NCI-H526 (cell line): ENCODE measurements at regions not wholly inside any gene's neighbourhood (a gene's known extent, or its start where the extent isn't known, plus 50 kb on each side); places are given as distances from the start of the nearest gene placed in this dataset.

Experiments
- DNase-seq, 2 experiments: peaks; one replicate each; lab custom pipeline; 2025; lab: John Stamatoyannopoulos, UW

DNA sequence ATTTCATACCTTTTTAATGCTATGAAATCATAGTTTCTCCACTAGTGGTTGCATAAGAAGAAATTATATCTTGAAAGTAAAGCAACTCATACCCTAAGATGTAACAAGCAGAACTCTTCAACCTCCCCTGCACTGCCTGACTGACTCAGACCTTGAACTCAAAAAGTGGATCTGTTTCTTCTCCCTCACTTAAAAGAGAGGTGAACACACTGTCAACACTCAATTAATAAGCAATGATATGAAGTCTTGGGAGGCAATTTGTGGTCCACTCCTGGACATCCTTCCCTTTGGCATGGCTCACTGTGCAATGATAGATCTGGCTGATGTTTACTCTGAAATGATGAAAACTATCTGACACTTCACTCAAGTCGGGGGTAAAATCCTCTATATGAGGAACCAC is 282.0 kb upstream of the DKK2 start:
- DNase-seq = no peak

DNA sequence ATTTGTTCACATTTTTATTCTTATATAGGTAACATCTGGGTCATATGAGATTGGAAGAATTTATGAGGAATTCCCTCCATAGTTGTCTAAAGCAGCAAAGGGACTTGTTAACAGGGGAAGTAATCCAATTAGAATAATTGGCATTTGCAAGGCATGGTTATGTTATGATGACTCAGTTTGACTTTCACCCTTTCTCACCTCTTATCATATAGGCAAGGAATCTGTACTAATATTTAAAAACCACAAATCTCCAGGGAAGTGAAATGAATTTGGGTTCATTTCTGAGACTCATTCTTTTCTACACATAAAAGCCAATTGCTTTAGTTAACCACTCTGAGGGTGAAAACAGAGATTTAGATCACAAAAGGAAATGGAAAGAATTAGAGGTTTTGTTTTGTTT is 281.5 kb upstream of the DKK2 start:
- no peak for DNase-seq

DNA sequence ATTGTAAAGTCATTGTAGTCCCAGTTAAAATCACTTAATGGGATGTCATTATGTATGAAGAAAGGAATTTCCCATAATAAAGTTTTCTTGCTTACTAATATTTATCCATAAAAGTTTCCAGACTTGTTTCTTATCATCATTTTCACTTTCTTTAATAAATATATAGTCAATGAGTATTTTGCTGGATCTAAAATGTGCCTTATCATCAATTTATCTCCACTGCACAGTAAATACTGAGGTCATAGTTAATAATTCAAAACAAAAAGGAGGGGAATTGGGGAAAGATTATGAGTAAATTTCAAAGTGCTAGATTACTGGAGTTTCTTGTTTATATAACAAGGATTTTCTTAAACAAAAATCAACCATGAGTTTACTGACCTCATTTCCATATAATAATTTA is 279.5 kb upstream of the DKK2 start:
- DNase-seq = no peak

DNA sequence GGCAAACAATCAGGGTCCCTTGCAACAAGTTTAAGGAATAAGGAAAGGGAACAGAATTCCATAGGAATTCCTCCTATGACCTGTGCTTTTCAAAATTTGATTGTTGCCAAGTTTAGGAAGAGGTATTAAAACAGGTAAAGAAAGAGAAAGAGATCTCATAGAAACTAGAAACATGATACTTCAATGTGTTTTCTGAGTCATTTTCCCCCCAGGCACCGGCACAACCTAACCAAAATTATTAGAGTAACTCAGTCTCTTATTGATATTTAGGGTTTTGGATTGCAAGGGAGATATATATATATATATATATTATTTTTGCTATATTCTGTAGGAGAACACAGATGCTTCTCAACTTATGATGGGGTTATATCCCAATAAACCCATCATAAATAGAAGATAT is 278.0 kb upstream of the DKK2 start:
- no peak for DNase-seq

DNA sequence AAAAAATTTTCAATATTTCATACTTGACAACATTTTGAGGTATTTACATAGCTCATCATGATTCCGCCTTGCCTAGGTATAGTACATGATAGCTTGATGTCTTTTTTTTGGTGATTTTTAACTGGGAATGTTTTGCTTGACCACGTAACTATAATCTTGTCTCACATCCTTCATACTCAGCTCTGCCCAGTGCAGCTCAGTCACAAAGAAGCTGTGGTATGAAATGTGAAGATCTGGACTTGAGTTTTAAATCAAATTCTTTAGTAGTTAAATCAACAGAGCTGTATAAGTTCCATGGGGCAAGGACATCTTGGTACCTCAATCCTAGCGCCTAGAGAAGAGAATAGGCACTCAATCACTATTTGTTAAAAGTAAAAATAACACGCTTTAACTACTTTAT is 276.3 kb upstream of the DKK2 start:
- DNase-seq = no peak

DNA sequence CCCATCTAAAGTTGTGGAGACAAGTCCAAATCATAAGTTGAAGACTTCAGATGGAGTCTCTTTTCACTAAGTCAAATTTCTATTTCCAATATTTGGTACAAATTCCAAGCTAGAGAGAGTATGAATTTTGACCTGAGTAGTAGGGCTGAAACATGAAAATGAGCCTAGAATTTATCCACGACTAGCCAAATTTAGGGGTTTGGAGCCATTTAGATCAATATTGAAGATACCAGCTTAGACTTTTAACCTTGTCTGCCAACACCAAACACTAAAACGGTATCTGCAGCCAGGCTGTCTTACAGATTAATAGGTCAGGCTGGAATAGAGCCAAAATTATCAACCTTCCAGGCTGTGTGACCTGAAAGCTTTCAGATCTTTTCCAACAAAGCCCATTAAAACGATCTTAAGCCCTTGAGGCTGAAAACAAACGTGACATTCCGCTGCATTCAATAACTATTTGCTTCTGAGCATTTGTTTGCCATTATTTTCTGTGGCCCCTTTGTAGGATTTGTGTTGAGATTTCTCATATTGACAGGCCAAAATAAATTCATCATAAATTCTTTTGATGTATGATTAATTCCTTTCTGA is 268.7 kb upstream of the DKK2 start:
- DNase-seq = no peak

DNA sequence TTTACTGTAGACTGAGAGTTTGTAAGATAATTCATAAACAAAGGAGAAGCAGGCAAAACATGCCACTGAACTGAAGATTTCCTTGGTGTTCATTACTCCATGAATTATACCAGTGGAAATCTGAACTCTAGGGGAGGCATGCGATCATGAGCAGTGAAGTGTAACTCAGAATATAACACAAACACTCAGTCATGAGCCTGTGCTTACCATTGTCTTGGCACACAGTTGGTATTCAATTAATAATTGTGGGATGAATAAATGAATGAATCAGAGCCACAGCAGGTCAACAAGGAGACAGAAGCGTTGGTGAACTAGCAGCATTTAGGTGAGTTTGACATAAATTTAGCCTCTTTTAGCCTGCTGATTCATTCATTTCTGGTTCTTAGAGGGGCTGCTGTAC is 263.5 kb upstream of the DKK2 start:
- DNase-seq = peak; percentile 10 to 40

DNA sequence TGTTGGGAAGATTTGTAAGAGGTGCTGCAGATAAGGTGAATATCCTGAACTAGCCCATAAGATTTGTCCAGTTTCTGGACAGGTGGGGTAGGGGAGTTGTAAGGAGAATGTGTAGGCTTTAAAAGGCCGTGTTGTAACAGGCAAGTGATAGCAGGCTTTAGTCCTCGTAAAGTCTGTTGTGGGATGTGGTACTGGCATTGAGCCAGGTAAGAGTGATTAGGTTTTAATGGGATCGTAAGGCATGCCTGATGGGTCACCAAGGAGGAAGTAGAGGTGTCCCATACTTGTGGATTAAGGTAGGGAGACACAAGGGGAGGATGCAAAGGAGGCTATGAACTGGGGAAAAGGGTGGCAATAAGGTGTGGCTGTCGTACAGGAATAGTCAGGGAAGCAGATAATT is 256.9 kb upstream of the DKK2 start:
- no peak for DNase-seq

DNA sequence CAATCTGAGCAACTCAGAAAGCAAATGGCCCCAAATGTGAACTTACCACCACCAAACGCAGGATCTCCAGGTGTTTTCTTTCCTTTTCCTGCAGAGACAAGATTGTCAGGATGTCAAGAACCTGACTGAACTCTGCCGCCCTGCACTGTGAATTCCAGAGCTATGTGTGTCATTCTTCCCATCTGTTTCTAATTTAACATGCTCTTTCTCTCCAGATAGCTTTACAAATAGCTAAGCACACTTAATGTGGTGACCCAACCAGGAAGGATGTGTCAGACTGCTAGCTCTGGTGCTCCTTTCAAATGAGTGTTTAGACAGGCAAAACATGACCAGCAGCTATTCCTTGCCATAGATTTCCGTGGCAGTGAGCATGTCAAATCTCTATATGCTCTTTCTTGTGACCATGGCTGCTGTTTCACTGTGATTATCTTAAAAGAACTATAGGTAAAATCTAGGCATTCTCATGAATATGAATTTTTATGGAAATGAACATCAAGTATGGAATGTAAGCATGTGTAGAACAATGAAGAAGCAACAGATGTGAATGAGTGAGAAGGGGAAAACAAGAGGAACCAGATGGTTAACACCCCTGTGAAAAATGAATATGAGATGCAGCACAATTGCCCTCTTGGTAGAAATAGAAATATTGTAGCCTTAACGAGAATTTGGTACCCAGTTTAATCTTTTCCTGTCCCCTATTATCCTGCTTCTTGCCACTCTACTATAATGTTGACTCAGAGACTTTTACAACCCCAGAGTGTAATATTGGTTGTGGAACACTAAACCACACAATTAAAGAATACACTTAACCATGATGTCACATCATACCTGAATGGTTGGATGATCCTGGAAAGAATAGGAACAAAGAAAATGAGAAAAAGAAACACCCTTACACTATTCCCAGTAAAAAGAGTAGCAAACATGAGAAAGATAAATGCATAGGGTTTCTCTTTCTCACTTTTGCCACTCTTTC is 247.8 kb upstream of the DKK2 start:
- DNase-seq = peak; percentile 55 to 64

DNA sequence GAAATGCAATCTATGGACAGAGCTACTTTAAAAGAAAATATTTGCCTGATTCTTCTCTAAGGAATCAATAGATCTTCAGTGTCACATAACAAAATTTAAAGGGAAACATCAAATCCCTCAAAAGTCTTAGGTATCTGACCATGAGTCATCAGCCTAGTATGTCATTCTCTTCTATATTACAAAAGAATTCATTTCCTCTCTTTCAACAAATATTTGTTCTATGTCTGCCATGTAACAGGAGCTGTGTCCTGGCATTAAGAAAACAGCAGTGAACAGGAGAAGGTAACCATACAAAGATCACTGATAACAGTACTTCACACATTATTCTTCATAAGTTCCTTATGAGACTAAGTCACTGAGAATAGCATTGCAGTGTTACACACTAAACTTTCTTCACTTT is 243.6 kb upstream of the DKK2 start:
- no peak for DNase-seq

DNA sequence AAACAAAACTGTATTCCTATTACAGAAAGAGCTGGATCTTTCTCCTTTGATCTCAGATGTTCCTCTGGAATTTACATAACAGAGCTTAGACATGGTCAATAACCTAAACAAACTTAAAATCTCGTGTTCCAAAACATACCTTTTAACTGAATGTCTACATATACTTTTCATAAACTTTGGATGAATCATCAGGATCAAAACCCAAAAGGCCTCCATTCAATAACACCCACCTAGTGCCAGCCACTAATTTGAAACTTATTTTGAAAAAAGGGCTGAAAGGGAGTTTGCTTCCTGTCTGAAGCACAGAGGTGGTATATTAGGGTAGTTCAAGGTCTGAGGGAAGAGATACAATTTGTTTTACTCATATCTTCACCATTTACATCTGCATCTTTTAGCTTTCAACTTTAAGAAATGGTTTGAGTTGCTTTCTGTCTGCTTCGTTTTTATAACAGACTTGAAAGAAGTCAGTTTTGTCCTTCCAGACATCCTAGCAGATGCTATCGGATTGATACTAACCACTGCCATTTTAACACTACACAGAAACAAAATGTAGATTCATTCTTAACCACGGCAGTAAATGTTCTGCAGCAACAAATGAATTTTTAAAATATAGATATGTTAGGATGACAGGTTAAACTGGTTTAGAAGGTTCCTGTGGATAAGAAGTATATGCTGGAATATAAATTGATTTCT is 242.8 kb upstream of the DKK2 start:
- DNase-seq = no peak

DNA sequence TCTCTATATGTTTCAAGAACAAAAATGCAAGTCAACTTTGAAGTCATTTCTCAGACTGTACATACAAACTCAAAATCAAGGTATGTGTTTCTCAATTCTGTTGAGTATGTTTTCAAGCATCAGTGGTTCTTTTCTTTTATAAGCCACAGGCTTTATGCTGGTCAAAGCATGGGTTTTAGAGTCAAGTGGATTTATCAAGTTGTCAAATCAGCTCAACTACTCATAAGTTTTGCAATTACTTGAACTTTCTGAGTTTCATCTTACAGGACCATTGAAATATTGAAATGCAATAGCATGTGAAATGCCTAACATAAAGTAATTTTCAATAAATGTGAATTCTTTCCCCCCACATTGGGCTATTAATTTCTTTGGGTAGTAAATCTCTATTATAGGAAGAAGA is 239.9 kb upstream of the DKK2 start:
- no peak for DNase-seq

DNA sequence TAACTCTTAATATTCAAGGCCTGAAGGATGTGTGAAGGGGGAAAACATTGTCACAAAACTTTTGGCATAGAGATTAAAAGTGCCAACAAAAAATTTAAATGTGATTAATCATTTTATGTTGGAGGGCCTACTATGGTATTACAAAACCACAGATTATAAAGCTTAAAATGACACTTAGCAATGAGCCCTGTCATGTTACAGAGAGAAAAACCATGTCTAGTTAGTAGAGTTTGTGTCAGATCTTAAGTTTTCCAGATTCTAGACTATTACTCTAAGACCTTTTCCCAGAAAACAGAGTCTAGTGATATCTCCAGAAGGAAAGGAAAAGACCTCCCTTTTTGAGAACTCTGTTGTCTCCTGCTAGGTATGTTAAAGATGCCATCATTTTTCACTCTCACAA is 239.1 kb upstream of the DKK2 start:
- no peak for DNase-seq

DNA sequence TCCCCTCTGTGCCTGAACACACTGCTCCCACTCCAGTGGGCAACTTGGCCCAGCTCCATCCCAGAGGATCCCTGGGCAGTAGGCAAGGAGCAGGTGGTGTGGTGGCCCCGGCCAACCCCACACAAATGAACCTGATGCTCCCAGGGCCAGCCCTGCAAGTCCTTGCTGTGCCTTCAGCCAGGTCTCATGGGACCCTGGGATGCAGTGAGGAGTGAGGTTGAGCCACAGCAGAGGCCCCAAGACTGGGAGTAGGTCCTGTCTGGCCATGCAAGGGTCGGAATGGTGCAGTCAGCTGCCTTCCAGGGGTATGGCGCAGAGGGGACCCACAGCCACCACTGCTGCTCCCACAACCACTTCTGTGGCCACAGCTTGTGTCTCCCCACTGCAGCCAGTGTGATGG is 234.5 kb upstream of the DKK2 start:
- no peak for DNase-seq

DNA sequence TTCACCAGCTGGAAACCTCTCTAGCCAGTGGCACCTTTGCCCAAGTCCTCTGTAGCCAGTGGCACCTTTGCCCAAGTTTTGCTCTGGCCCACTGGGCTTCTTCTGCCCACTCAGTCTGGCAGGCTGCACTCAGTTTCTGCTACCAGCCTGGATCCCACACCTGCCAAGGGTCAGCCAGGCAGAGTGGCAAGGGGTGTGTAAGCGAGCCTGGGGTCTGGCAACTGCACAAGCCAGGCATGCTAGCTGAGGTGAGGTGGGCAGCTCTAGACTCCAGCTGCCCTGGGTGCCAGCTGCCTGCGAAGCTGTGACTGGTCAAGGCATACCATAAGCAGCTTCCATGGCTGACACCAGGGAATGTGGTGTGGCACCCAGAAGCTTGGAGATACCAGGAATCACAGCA is 233.1 kb upstream of the DKK2 start:
- no peak for DNase-seq

DNA sequence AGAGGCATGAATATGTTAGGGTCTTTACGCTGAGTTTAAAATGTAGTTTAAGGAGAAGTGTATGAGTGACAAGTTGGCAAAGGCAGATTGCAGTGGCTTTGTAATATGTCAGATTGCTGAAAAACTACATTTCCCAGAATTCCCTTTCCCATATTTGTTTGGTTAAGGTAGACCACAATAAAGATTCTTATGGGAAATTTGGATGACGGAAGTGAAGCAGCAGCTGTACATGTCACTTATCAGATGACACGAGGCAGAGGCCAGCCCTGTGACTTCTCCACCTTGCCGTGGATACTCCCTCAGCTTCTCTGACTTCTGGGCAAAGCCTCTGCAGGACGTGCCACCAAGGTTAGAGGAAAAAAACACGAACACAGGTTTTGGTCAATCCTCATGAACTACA is 229.7 kb upstream of the DKK2 start:
- DNase-seq = no peak

DNA sequence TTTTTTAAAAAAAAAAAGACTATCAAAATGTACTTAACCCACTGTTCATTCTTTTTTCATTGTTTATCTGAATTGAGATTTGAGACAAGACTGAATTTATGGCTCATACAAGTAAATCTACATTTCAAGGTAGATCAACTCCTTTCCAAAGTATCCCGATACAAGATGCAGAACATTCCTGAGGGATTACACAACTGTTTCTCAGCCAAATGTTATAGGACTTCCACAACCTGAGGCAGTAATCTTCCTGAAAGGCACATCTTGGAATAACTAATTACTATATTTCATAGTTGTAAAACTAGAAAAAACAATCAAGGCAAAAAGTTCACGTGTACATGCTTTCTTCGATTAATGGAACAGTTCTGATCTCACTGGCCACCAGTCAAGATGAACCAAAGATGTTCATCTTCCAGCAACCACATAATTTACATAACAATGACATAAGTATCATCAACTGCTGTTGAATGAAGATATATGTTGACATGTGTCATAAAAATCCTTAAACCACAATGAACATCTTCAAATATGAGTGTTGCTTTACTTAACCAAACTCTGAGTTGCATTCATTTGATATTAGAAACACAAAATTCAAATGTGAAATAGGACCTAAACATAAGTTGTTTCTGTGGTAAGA is 225.2 kb upstream of the DKK2 start:
- no peak for DNase-seq

DNA sequence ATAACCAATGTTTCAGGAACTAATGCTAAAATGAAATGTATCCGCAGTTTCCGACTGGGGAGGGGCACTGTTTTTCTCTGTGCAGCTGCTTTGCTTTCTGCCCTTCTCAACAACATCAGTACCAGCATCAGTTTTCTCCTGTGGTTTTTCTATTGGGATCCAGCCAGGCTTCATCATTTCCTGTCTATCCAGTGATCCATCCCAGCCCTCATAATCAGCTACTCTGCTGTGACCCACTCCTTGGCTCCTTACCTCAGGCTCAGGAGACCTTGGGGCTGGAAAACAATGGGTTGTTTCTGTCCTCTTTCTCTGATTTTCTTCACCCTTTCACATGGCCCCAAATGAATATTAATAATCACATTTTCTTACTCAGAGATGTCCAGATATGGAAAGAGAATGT is 222.2 kb upstream of the DKK2 start:
- no peak for DNase-seq

DNA sequence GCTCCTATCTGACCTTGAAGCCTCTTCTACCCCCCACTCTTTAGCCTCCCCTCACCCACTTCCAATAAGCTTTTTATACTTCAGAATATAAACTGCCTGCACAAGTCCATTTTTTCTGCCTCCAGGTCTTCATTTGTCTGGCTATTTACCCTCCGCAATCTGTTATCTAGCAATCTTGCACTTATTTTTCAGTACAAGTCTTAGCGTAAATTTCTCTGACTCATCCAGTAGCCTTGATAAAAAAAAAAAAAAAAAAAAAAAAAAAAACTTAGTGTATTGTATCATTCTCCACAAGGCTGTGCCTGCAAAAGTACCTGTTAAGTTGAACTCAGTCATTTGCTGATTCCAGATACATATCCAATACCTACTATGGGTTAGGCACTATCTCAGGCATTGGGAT is 219.5 kb upstream of the DKK2 start:
- no peak for DNase-seq

DNA sequence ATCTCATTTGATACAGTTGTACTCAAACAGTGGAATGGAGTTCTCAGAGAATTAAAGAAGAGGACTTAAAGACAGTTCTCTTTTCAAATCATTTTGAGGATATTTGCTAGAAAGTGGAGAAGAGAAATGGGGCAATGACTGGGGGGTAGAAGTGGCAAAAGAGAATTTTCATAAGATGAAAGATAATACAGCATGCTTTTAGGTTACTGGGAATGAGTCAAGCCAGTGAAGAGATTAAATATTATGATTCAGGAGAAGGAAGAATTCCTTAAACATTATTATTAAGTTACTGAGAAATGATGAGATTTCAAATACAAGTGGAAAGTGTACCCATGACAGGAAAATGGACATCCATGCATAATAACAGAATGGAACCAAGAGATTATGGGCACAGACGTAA is 219.0 kb upstream of the DKK2 start:
- DNase-seq = no peak

DNA sequence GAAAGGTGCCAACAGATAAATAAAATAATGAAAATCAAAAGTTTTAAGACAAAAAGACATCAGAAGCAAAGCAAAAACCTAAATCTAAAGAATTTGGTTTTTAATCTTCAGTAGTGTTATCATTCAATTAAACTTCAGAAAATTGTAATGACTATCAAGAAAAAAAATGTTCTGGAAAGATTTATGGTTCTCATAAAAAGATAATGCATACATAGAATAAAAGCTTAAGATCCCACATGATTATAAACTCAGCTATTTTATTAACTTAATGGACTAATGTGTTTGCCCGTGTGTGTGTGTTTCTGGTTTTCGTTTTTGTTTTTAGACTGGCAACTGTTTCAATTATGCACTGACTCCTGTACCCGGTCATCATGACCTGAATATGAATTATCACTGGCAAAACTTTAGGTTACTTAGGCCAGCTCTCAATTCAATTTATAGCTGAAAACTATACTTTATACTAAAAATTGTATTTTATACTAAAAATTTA is 217.5 kb upstream of the DKK2 start:
- no peak for DNase-seq

DNA sequence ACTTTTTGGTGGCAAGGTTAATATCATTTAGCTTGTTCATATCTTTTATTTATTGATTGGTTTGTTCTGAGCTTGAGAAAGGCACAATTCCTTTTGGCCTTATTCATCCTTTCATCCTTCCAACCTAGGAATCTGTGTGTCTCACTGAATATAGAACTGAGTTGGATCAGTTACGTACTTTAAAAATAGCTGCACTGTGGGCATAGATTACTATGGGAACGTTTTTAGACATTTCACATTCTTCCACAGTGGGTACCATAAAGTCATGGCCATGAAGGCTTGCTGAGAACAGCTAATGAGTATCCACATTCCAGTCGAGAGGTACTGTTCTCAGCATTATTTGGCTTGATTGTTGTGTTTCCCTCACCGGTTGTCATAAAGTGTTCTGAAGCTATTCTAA is 217.0 kb upstream of the DKK2 start:
- no peak for DNase-seq

DNA sequence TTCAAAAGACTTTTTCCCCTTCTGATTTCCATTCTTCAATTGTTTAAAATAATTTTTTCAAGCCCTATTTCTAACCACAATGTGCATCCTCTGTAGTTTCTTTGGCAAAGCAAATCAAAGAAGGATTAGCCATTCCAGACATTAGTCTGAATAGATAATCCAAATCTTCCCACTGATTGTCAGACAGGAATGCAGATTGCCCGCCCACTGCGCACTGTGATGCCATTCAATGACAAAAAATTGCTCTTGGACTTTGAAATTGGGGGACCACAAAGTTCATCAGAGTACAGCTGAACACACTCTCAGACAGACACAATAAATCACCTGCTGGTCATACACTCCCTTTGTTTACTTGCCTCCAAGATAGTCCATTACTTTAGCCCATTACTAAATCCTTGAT is 216.5 kb upstream of the DKK2 start:
- DNase-seq = no peak
